ENCODE measurements at regions not wholly inside any gene's neighbourhood (a gene's known extent, or its start where the extent isn't known, plus 50 kb on each side); places are given as distances from the start of the nearest gene placed in this dataset.

GRCh38 chr2:238568455-238569440 is 142.0 kb downstream of the ASB1 start:
- TF ChIP-seq POLR2A (IDR thresholded peaks at IDR 0.05; ENCODE audit: low read length): no peak
- TF ChIP-seq GATA1 (IDR thresholded peaks at IDR 0.05; ENCODE audit: low read depth, low read length): no peak
